CD14-positive monocyte (primary cell): ENCODE measurements at regions not wholly inside any gene's neighbourhood (a gene's known extent, or its start where the extent isn't known, plus 50 kb on each side); places are given as distances from the start of the nearest gene placed in this dataset.

Experiments used
- DNase-seq, 3 donors: peaks; one replicate each; pipeline ENCODE4 v3.0.0-alpha.2; 2011 to 2022
- H2AFZ ChIP-seq: 2 replicates; pipeline ENCODE4 v1.6.0; 2012; ENCODE audit warnings: mild to moderate bottlenecking, low read depth, low read length, inconsistent platforms; ENCODE audit not compliant: insufficient read depth, poor library complexity, severe bottlenecking
- H3K27ac ChIP-seq, 2 donors: 1 replicate in 1 of 2; 2 replicates in 1 of 2; pipeline ENCODE4 v1.5.1; 2012 to 2013; ENCODE audit warnings: low read length in 2 of 2, control low read depth in 1 of 2, inconsistent platforms in 1 of 2, low read depth in 1 of 2, mild to moderate bottlenecking in 1 of 2
- H3K27me3 ChIP-seq, 2 donors: one replicate each; pipeline versions ENCODE4 v1.6.0 to v1.6.1; 2011 to 2013; ENCODE audit warnings: low read length in 2 of 2; ENCODE audit not compliant: control insufficient read depth in 2 of 2, insufficient read depth in 2 of 2
- H3K36me3 ChIP-seq, 2 donors: replicated peaks in 1 of 2; 1 replicate in 1 of 2; 2 replicates in 1 of 2; pipeline versions ENCODE4 v1.5.1 to v1.6.1; 2012 to 2013; ENCODE audit warnings: low read length in 2 of 2, control low read depth in 1 of 2, inconsistent platforms in 1 of 2, mild to moderate bottlenecking in 1 of 2; ENCODE audit not compliant: insufficient read depth in 2 of 2, control insufficient read depth in 1 of 2
- H3K4me1 ChIP-seq, 2 donors: 1 replicate in 1 of 2; 2 replicates in 1 of 2; pipeline versions ENCODE4 v1.5.1 to v1.6.1; 2012 to 2013; ENCODE audit warnings: low read length in 2 of 2, control low read depth in 1 of 2, inconsistent platforms in 1 of 2, mild to moderate bottlenecking in 1 of 2, moderate library complexity in 1 of 2; ENCODE audit not compliant: insufficient read depth in 2 of 2, control insufficient read depth in 1 of 2
- H3K4me2 ChIP-seq: replicated peaks from 2 replicates; pipeline ENCODE3; 2012; ENCODE audit warnings: low read length, moderate library complexity, mild to moderate bottlenecking; ENCODE audit not compliant: poor library complexity, severe bottlenecking; ENCODE audit errors: extremely low read depth
- H3K4me3 ChIP-seq, 3 experiments: fragments of 200-600 bp in 1 of 3; sonication (generic) in 1 of 3; replicated peaks in 1 of 3; 1 replicate in 2 of 3; 2 replicates in 1 of 3; pipeline ENCODE4 v1.5.1; 2011 to 2013; ENCODE audit warnings: low read length in 3 of 3, mild to moderate bottlenecking in 3 of 3, control low read depth in 2 of 3, low read depth in 2 of 3, inconsistent platforms in 1 of 3, moderate library complexity in 1 of 3
- H3K79me2 ChIP-seq: 2 replicates; pipeline ENCODE4 v1.6.0; 2012; ENCODE audit warnings: mild to moderate bottlenecking, control low read depth, inconsistent platforms, low read length, moderate library complexity; ENCODE audit not compliant: insufficient read depth
- H3K9ac ChIP-seq: 2 replicates; pipeline ENCODE4 v1.6.0; 2017; ENCODE audit warnings: low read length, mild to moderate bottlenecking; ENCODE audit not compliant: insufficient read depth, poor library complexity, severe bottlenecking
- H3K9me3 ChIP-seq, 2 donors: replicated peaks in 1 of 2; 1 replicate in 1 of 2; 2 replicates in 1 of 2; pipeline versions ENCODE4 v1.5.1 to v1.6.1; 2012 to 2013; ENCODE audit warnings: low read length in 2 of 2, control low read depth in 1 of 2; ENCODE audit not compliant: control insufficient read depth in 1 of 2, insufficient read depth in 1 of 2
- H4K20me1 ChIP-seq: 2 replicates; pipeline ENCODE4 v1.6.0; 2012; ENCODE audit warnings: mild to moderate bottlenecking, low read length, control low read depth, moderate library complexity; ENCODE audit not compliant: insufficient read depth
- H3K27ac Mint-ChIP-seq, 7 donors: one replicate each; pipeline ENCODE4 v1.8.0; 2020; ENCODE audit warnings: mild to moderate bottlenecking in 7 of 7, mixed read lengths in 7 of 7, moderate library complexity in 6 of 7, inconsistent platforms in 2 of 7
- H3K27me3 Mint-ChIP-seq, 3 donors: one replicate each; pipeline ENCODE4 v1.8.0; 2021 to 2022; ENCODE audit warnings: low read depth in 3 of 3, mild to moderate bottlenecking in 3 of 3, mixed read lengths in 3 of 3, moderate library complexity in 3 of 3, inconsistent platforms in 1 of 3
- H3K36me3 Mint-ChIP-seq, 2 donors: one replicate each; pipeline ENCODE4 v1.8.0; 2020; ENCODE audit warnings: mixed read lengths in 2 of 2, inconsistent platforms in 1 of 2, mild to moderate bottlenecking in 1 of 2
- H3K4me1 Mint-ChIP-seq: one replicate; pipeline ENCODE4 v1.8.0; 2020; ENCODE audit warnings: mild to moderate bottlenecking, mixed read lengths
- H3K4me3 Mint-ChIP-seq, 2 donors: one replicate each; pipeline ENCODE4 v1.8.0; 2020; ENCODE audit warnings: mild to moderate bottlenecking in 2 of 2, mixed read lengths in 2 of 2, moderate library complexity in 1 of 2
- H3K9me3 Mint-ChIP-seq, 7 donors: one replicate each; pipeline ENCODE4 v1.8.0; 2020 to 2022; ENCODE audit warnings: mixed read lengths in 7 of 7, mild to moderate bottlenecking in 6 of 7, moderate library complexity in 6 of 7, inconsistent platforms in 2 of 7
- CTCF ChIP-seq: fragments of 200-600 bp; IDR thresholded peaks from one replicate; pipeline ENCODE4 v1.8.0; 2022; ENCODE audit warnings: antibody characterized with exemption, mild to moderate bottlenecking
- WGBS: methylation state at CpG from one replicate; pipeline ENCODE4 v1.1.5; 2013; ENCODE audit warnings: missing lambda C conversion rate; ENCODE audit not compliant: insufficient coverage; 5-methylcytosine and 5-hydroxymethylcytosine counted together
- intact Hi-C, 2 donors: fragments of 100-400 bp; cut with micrococcal nuclease; formaldehyde crosslinking; loops; one replicate each; pipeline versions ENCODE4 v1.15.0 to v1.15.1; 2023

DNA sequence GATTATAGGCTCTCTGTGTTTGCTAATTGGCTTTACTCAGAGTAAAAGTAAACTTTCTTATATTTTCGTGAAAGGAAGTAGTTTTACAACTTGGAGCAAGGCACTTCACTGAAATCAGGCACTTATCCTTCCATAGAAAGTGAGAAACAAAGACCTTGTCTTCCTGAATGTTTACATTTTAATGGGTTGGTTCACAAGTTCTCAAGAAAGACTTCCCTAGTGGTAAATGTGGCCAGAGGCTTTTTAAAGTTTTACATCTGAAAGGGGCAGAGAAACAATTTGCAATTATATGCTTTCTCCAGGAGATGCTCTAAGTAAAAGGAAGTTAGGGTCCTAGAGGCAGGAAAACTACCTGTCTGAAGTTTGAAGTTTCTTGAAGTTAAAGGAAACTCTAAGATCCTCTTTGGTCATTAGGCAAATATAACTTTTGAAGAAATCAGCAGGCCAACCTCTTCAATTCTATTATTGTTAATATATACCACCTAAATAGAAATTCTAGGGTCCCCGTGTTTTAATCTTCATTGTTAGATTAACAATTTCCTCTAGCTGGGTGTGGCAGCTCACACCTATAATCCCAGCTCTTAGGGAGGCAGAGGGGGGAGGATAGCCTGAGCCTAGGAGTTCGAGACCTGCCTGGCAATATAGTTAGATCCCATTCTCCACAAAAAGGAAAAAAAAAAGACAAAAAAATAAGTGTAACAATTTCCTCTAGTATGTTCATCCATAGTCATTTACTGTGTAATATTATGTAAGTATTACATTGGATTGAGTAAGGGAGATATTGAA, 644.9 kb upstream of the FOXG1 start:
- H3K36me3 Mint-ChIP-seq: no peaks in the 10 kb centered on the region
- H3K36me3 ChIP-seq: no peaks in the 10 kb centered on the region
- no peaks in the 10 kb centered on the region for H4K20me1 ChIP-seq
- H3K9me3 ChIP-seq: peaks cover 0 to 3% of the 10 kb centered on the region in 2 donors
- no CpG with 5 or more reads among the region's 3 CpGs for WGBS
- no peaks in the 10 kb centered on the region for H3K79me2 ChIP-seq
- no peaks in the 10 kb centered on the region for H3K27me3 ChIP-seq
- H3K4me3 ChIP-seq: no peak overlapping the region
- peaks cover 0 to 6% (median 0%) of the 10 kb centered on the region in 7 donors for H3K9me3 Mint-ChIP-seq
- TF ChIP-seq CTCF: no peak
- no peak overlapping the region for H3K4me3 Mint-ChIP-seq
- DNase-seq: no peak
- no peak overlapping the region for H3K9ac ChIP-seq
- H3K4me2 ChIP-seq: no peak overlapping the region
- H3K27ac Mint-ChIP-seq: no peak overlapping the region
- peaks cover 0 to 1% (median 0%) of the 10 kb centered on the region in 3 donors for H3K27me3 Mint-ChIP-seq
- H3K27ac ChIP-seq: no peak overlapping the region
- no peaks in the 10 kb centered on the region for H3K4me1 Mint-ChIP-seq
- intact Hi-C loops: no loop called here
- no peaks in the 10 kb centered on the region for H3K4me1 ChIP-seq
- no peak overlapping the region for H2AFZ ChIP-seq

GRCh38 chr14:28130610-28131284, 635.8 kb upstream of the FOXG1 start:
- H3K9me3 Mint-ChIP-seq: peaks cover 0 to 6% (median 1%) of the 10 kb centered on the region in 7 donors
- peaks cover 0 to 4% of the 10 kb centered on the region in 2 donors for H3K9me3 ChIP-seq
- H4K20me1 ChIP-seq: no peaks in the 10 kb centered on the region
- H3K79me2 ChIP-seq: no peaks in the 10 kb centered on the region
- no CpG with 5 or more reads among the region's 7 CpGs for WGBS
- no peaks in the 10 kb centered on the region for H3K36me3 Mint-ChIP-seq
- H3K36me3 ChIP-seq: no peaks in the 10 kb centered on the region
- intact Hi-C loops: no loop called here
- H3K4me3 Mint-ChIP-seq: no peak overlapping the region
- TF ChIP-seq CTCF: no peak
- no peak overlapping the region for H3K4me2 ChIP-seq
- no peaks in the 10 kb centered on the region for H3K4me1 ChIP-seq
- DNase-seq: no peak
- H3K27ac Mint-ChIP-seq: no peak overlapping the region
- no peak overlapping the region for H3K4me3 ChIP-seq
- H3K4me1 Mint-ChIP-seq: no peaks in the 10 kb centered on the region
- no peak overlapping the region for H3K27ac ChIP-seq
- H3K9ac ChIP-seq: no peak overlapping the region
- H3K27me3 Mint-ChIP-seq: no peaks in the 10 kb centered on the region
- no peak overlapping the region for H2AFZ ChIP-seq
- H3K27me3 ChIP-seq: no peaks in the 10 kb centered on the region
